HG03139 (cell line): ENCODE measurements at regions not wholly inside any gene's neighbourhood (a gene's known extent, or its start where the extent isn't known, plus 50 kb on each side); places are given as distances from the start of the nearest gene placed in this dataset.

Experiments
- ATAC-seq: cut with Tn5 transposase; IDR thresholded peaks from one replicate; pipeline ENCODE4 v1.9.1; 2021; ENCODE audit not compliant: unreplicated experiment

DNA sequence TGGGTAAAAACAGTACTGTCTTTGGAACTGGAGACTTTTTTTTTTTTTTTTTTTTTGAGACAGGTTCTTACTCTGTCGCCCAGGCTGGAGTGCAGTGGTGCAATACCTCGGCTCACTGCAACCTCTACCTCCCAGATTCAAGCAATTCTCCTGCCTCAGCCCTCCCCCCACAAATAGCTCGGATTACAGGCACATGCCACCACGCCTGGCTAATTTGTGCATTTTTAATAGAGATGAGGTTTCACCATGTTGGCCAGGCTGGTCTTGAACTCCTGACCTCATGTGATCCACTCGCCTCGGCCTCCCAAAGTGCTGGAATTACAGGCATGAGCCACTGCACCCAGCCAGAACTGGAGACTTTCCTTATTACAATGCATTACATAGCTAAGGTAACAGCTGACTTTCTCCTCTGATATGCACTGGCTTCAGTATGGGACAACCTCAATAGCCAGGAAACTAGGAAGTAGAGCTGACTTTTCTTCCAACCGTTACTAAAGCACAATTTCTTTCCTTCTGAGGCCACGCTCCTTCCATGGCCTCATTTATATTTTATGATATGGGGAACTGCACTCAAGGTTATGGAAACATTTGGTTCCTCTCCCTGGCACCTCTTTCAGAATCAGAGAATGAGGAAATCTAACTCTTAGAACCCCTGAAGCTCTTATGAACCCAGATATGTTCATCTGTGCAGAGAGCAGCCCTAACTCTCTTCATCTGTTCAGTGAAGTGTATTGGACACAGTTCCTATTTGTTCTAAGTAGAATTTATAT is 53.5 kb upstream of the FAM9B start:
- ATAC-seq: no peak

DNA sequence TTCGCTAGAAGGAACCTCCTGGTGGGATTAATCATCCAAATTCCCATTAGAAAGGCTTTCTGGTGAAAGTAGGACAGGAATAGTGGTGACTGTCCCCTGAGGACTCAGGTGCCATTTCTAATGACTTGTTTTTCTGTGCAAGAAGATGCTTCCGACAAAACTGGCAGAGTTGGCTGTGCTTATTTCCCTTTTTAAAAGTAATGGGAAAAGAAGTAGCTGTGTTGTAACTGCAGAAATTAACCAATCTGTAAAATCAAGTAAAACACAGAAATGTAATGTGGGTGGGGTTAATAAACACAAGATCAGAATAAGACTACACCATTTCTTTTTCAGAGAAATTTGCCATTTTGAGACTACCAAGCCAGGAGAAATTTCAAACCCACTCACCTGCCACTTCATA is 55.0 kb upstream of the FAM9B start:
- ATAC-seq: no peak

DNA sequence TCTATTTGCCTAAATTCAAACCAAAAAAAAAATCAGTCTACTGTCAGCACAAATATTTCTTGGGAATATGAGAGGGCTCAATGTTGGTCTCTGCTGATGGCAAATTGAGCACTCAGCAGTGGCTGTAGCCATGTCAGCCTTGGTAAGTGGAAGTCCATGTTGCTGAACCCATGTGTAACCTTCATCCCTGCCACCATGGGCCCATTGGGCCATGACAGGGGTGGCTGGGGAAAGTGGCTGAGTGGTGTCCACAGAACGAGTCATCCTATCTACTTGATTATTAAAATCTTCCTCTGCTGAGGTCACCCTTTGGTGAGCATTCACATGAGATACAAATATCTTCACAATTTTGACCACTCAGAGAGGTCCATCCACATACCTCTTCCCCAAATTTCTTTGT is 56.8 kb upstream of the FAM9B start:
- no peak for ATAC-seq

DNA sequence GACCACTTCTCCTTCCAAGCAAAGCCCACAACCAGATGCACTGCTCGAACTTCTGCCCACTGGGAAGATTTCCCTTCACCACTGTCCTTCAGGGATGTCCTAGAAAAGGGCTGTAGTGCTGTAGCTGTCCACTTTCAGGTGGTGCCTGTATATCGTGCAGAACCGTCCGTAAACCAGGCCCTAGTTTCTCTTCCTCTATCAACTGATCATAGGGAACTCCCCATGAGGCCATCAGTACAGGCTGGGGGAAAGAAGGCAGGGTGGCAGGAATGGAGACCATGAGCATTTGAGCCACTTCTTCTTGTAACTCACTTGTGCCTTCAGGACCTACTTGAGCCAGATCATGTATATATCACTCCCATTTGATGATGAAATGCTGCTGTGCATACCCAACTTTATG is 57.3 kb upstream of the FAM9B start:
- no peak for ATAC-seq

DNA sequence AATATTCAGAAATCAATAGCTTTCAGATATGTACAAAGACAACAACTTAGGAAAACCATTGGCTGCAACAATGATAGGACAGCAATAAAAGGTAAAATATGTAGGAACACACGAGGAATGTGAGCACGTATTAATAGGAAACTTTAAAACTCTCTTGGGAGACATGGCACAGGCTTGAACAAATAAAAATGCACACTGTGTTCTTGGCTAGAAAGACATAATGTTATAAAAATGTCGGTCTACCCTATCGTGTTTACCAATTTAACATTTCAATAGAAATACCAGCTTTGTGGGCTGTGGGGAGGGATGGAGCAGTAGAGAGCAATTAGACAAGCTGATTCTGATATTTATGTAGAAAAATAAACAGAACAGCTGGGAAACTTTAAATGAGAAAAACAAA is 69.0 kb upstream of the FAM9B start:
- no peak for ATAC-seq

DNA sequence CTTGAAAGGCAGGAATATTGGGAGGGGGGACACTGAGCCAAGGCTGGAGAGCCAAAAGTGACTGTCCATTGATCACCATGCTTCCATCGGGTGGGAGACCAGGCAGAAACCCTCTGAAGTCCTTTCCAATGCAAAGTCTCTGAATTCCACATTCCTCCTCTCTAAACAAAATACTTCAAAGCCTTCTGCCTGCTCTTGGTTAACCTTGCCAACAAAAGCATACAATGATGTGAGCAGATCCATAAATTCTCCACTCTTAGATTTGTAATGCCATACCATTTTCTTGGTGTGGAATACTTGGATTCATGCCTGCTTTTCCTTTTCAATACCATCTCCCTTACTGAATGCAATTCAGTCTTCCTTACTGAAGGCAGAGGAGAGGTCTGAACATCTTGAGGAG is 74.1 kb upstream of the FAM9B start:
- no peak for ATAC-seq

DNA sequence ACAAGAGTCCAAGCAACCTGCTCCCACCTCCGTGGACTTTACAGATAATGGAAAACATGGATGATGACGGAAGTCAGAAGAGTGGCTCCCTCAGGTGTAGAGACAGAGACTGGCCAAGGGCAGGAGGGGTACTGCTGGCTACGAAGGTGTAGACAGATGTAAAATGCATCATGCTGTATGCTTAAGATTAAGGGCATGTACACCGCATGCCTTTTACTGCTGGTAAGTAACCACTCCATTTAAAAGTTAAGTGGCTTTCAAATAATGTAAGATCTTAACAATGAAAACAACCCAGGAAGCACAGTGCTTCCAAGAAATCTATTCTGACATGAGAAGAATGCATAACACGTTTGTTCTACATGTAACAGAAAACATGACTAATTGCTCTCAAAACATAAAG is 76.9 kb upstream of the FAM9B start:
- no peak for ATAC-seq

DNA sequence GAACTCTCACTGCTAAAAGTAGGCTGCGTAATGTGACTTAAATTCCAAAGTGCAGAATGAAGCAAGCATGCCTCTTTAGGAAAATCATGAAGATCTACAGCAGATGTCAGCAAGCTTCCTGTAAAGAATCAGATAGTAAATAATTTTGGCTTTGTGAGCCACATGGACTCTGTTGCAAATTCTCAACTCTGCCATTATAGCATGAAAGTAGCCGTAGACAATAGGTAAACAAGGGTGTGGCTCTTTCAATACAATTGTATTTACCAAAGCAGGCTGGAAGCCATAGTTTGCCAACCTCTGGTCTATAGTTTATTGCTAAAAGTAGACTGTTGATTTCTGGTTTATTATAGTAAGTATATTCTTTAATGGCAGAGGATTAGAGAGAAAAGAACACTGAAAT is 80.3 kb upstream of the FAM9B start:
- no peak for ATAC-seq

DNA sequence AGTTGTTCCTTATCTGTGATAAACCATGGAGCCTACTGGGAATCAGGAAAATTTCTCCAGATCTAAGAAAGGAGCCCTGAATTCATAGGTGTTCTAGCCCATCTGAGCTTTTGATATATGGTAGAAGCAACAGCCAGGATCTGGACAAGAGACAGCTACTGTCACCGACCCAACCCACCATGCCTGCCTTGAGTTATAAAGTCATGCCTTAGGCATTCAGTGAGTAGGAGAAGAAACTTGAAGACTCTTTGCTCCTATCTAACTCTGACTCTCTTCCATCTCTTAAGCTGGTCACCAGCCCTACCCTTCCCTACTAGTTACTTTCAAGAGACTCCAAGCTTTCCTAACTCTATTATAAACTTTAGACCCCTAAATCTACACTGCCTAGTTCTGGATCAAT is 83.9 kb upstream of the FAM9B start:
- no peak for ATAC-seq

DNA sequence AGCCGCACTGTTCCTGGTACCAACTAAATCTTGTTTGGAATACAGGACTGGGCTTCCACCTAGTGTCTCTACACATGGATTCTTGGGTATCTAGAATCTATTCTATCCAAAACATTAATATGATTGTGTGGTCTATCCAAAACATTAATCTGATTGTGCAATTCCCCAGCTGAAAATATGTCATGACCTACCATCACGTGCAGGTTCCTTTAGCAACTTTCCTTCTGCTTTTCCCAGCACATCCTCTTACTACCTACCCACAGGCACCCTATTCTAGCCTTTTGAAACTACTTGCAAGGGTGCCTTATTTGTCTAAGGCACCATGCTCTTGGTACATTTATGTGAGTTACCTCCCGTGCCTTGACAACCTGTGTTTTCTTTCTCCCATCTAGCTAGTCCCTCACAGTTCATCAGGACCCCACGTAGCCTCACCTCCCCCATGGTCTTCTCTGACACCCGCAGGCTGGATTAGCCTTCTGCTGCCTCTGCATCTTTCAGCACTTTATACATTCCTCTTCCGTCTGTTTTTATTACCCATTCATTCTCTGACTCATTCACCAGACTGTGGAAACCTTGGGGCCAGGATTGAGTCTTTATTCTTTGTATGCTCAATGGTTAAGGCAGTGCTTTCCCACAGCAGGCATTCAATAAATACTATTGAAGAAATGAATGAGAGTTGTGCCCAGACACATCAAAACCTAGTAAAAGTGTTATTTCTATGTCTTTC is 88.8 kb upstream of the FAM9B start:
- ATAC-seq: no peak

DNA sequence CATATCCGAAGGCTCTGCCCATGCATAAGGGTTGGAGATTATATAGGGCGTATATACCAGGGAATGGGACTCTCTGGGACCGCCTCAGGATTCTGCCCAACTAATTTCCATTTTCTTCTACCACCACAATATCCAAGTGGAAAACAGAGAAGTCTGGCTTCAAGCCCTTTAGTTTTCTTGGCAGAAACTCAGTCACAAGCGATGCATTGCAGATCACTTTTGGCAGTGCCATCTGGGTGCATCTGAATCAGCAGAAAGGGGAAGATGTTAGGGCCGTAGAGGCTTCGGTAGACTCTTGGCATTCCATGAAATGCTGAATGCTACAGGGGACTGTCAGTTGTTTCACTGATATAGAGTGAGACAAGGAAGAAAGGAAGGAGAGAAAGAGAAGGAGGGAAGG is 94.1 kb upstream of the FAM9B start:
- no peak for ATAC-seq

DNA sequence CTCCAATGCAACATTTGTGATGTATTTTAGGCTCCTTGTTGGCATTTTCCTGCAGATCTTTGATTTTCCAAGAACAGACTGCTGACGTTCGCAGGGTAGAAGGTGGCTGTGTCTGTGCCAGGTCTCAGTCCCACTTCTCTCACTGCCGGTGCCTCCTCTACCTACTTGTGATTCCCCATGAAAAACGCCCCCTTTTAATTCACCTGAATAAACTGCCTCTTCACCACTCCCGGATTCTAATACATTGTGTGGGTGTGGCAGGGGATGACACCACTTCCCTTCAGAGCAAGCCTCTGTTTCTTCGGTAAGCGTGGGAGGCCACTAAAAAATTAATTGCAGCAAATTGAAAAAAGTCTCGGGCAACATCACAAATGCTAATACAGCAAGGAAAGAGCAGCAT is 96.1 kb upstream of the FAM9B start:
- no peak for ATAC-seq

DNA sequence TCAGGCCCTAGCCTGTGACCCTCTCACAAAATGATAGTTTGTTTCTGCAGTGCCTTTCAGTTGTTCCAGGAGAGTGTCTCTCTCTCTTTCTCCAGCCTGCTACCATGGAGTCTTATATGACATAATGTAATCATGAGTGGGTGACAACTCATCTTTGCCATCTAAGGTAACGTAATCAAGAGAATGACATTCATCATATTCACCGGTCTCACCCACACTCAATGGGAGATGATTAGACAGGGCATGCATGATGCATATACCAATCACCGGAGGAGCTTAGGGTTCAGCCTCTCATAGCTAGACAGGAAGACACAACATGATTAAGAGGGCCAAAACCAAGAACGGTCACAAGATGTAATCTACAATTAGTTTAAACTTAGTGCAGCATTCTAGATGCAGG is 97.1 kb upstream of the FAM9B start:
- ATAC-seq: no peak

DNA sequence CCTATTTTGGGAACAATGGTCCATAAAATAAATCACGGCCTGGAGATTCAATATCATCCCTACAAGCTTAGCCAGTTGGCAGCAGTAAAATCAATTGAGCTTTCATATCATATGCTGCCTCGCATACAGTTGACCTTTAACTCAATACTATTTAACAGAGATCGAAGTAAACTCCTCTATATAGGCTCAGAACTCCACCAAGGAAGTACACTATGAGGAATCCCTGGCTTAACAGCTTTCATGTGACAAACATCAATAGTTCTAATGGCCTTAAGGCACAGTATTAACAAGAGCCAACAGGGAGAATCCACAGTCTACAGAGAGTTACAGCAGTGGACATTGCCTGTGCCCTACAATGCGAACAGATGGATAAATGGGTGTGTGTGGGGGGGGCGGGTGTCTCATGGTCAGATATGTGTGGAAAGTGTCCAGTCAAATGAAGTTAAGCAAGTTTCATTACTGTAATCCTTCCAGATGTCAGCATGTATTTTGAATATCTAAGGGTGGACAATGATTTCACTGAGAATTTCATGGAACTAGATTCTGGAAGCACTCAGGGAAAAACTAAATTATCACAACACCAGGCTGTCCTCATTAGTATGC is 98.2 kb upstream of the FAM9B start:
- ATAC-seq: no peak

DNA sequence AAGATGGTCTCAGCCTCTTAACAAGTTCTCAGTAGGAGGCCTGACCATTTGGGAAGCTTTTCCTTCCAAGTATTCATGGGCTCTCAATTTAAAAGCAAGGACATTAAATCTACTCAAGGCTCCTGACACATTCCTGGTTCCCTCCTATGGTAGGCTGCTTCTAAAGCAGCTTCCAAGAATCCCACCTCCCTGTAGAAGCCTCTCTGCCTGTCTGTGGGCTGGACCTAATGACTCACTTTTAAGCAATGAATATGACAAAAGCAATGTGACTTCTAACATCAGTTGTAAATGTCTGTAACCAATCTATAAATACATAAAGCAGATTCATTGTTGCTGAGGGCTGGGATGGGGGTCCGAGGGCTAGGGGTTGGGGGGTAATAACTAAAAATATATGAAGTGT is 99.5 kb upstream of the FAM9B start:
- ATAC-seq: no peak

DNA sequence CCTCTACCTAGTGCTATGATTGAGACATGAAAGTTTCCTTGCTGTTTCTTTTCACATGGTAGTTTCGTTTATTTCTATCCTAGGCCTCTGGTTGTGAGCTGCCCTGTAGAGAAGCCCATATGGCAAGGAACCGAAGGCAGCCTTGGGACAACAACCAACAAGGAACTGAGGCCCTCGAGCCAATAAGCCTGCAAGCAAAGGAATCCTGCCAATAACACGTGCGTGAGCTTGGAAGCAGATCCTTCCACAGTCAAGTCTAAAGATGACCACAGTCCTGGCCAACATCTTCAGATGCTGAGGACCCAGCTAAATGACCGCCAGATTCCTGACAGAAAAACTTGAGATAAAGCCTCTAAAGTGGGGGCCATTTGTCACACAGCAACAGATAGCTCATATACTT is 100.4 kb upstream of the FAM9B start:
- no peak for ATAC-seq

DNA sequence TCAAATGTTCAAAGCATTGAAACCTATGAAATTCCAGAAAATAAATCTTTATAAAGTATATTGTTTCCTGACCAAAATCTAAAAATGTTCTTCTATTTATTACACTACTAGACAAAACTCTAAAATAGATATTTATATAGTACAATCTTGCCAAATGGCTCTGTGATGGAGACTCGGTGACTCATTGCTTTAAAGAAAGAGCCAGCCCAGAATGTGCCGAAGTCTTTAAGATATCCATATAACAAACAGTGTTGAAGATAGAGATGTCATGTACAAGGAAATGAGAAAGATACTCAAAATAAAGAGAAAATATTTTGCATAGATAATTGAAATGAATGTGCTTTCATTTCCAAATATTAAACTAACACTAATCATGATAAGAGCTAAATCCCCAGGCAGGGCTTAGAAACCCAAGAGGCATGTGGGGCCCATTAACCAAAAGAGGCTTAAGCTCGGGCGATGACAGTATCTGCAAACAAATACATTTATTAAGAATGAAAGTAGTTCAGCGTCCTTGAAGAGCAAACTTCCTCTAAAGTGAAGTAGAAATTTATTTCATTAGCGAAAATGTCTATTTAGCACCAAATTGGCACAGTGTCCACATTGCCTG is 102.1 kb upstream of the FAM9B start:
- ATAC-seq: no peak

DNA sequence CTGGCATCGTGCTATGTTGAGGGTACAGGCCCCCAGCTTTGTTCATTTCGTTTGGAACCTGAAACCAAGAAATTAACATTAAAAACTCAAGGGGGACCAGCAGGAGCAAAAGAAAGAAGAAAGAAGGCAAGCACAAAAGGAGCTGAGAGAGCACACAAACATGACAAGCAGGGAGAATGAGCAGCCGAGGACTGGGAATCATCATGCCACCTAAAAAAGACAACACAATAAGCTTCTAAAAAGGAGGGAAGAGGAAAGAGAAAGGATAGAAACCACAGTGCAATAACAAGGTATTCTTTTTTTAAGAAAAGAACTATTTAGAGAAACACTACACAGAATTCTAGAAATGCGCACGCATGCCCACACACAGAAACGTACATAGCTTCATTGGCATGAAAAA is 103.2 kb upstream of the FAM9B start:
- ATAC-seq: no peak

DNA sequence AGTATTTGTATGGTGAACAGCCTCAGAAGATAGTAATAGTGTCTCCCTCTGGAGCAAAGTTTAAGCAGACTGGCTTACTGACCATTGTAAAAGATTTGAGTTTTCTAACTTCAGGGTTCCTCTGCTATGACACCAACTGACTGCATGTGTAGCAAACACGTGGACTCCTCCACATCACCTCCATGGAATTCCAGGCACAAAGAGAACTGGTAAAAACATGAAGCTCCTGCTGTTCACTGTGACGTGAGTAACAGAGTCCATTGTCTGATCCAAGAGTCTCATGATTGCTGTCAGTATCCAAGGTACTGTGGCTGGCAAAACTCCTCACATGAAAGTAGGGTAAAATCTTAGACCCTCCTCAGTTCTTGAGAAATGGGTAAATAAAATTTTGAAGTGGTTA is 107.6 kb upstream of the FAM9B start:
- no peak for ATAC-seq

DNA sequence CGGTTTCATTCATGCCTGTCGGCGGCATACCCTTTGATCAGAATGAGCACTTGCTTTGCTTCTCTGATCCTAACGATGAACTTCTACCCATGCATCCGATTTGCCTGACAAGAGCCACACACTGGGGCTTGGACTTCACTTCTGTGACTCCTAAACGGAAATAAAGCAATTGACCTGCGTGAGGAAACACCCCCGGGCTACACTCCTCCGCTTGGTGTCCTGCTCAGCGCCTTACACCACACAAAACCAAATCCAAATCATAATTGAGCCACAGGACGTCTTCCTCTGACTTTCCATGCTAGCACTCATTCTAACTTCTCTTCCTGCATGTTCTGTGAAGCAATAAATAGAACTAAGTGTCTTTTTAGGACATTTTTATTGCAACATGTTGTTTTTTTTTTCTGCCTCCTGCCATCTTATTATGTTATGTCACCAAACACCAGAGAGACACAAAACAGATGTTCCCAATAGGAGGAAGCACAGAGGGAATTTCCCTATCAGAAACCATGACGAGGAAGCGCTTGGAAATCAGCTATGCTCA is 110.8 kb upstream of the FAM9B start:
- no peak for ATAC-seq

DNA sequence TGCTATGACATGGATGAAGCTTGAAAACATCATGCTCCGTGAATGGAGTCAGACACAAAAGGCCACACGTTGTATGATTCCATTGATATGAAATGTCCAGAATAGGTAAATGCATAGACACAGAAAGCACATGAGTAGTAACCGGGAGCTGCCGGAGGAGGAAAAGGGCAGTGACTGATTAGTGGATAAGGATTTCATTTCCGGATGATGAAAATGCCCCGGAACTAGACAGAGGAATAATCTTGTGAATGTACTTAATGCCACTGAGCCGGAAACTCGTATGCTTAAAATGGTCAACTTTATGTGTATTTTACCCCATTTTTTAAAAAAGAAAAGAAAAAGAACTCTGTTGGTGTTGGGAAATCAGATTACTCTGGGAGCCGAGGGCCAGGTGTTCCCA is 112.7 kb upstream of the FAM9B start:
- ATAC-seq: no peak

DNA sequence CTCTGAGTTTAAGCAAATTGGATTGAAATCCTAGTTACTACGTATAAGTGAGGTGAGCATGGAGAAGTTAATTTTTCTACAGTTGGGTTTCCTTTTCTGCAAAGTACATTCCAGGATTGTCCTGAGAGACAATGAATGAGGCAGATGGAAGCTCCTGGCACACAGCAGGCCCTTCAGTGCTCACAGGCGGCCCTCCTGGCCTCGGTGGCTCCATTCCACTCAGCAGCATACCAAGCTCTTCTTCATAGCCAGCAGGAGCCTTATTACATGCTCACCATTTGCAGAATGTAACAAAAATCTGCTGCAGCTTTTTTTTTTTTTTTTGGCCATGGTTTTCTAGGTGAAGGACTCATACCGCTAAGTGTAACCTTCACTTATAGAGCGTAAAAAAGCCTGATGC is 113.2 kb upstream of the FAM9B start:
- ATAC-seq: no peak
